A549 (cell line): ENCODE measurements at regions not wholly inside any gene's neighbourhood (a gene's known extent, or its start where the extent isn't known, plus 50 kb on each side); places are given as distances from the start of the nearest gene placed in this dataset.

ENCODE experiments used
- BHLHE40 ChIP-seq: IDR thresholded peaks from 2 replicates; pipeline ENCODE4 v1.6.1; 2012; ENCODE audit warnings: low read depth, low read length, inconsistent platforms
- CTCF ChIP-seq: fragments of >200 bp; sonication (Bioruptor Twin); formaldehyde crosslinking; IDR thresholded peaks from 3 replicates; pipeline ENCODE4 v1.5.1; 2016
- ELK1 ChIP-seq: fragments of 150-350 bp; IDR thresholded peaks from 2 replicates; pipeline ENCODE4 v1.6.1; 2014; ENCODE audit warnings: low read depth, mild to moderate bottlenecking, low read length
- EP300 ChIP-seq, 2 experiments: fragments of >200 bp; sonication (Bioruptor Twin); formaldehyde crosslinking; IDR thresholded peaks; 2 replicates in 1 of 2; 3 replicates in 1 of 2; pipeline ENCODE4 v1.6.1; 2016 to 2017
- ESRRA ChIP-seq: fragments of 150-350 bp; IDR thresholded peaks from 2 replicates; pipeline ENCODE4 v1.6.1; 2014; ENCODE audit warnings: mild to moderate bottlenecking, low read length, borderline replicate concordance
- MAX ChIP-seq: IDR thresholded peaks from 2 replicates; pipeline ENCODE4 v1.6.1; 2012
- PBX3 ChIP-seq: IDR thresholded peaks from 2 replicates; pipeline ENCODE4 v1.6.1; 2012
- POLR2A ChIP-seq: IDR thresholded peaks from 2 replicates; pipeline ENCODE4 v1.6.1; 2012; ENCODE audit warnings: mild to moderate bottlenecking, low read length
- POLR2AphosphoS2 ChIP-seq: conservative IDR thresholded peaks from 2 replicates; pipeline ENCODE4 v1.6.1; 2012; ENCODE audit warnings: low read length, improper control_type of control experiment, inconsistent platforms
- TP53 ChIP-seq: fragments of 250-450 bp; sonication (Bioruptor Pico); IDR thresholded peaks from 2 replicates; pipeline ENCODE4 v1.5.0; 2021; ENCODE audit warnings: mild to moderate bottlenecking, moderate library complexity

- TF ChIP-seq CTCF (no peak), ELK1 (no peak), ESRRA (no peak), EP300 (IDR thresholded peaks at IDR 0.05) (no peak), POLR2A (no peak), POLR2AphosphoS2 (no peak), TP53 (CRISPR knock-in tag) (no peak), BHLHE40 (no peak), PBX3 (no peak), MAX (no peak)
Measured at GRCh38 chr12:114529966-114530365, 124.0 kb upstream of the TBX5 start.
